T-cell (primary cell): ENCODE measurements at regions not wholly inside any gene's neighbourhood (a gene's known extent, or its start where the extent isn't known, plus 50 kb on each side); places are given as distances from the start of the nearest gene placed in this dataset.
"Not testable (repeated sequence)": the region's sequence is repeated elsewhere in the genome, so short reads cannot be mapped to it uniquely, and the experiment has no call there.

Experiments
- ATAC-seq, 4 experiments: fragments of 200-7000 bp in 3 of 4; fragments of 150-1000 bp in 1 of 4; cut with Tn5 transposase; replicated peaks in 1 of 4; 1 replicate in 3 of 4; 2 replicates in 1 of 4; pipeline ENCODE4 v1.10.0; 2021; ENCODE audit warnings: moderate library complexity in 3 of 4, mild to moderate bottlenecking in 2 of 4, moderate number of reproducible peaks in 1 of 4
- CTCF ChIA-PET, 2 donors: fragments of 300-600 bp; sonication (Branson Sonifier 250); formaldehyde crosslinking; loops; one replicate each; lab custom pipeline; 2022; ENCODE audit warnings: antibody characterized with exemption in 2 of 2; lab: Charles Lee
- POLR2A ChIA-PET, 2 donors: fragments of 300-600 bp; sonication (Branson Sonifier 250); formaldehyde crosslinking; loops; one replicate each; lab custom pipeline; 2022; ENCODE audit warnings: antibody characterized with exemption in 2 of 2; lab: Charles Lee
- DNase-seq, 35 experiments: peaks; one replicate each; pipeline versions ENCODE4 v3.0.0 to v3.0.0-alpha.2; 2013 to 2023
- H3K27ac ChIP-seq: one replicate; pipeline ENCODE4 v1.5.1; 2013; ENCODE audit warnings: low read length
- H3K27me3 ChIP-seq, 2 experiments: replicated peaks in 1 of 2; 1 replicate in 1 of 2; 2 replicates in 1 of 2; pipeline versions ENCODE4 v1.6.1 to v1.7.0; 2013; ENCODE audit warnings: low read length in 1 of 2, mixed read lengths in 1 of 2; ENCODE audit not compliant: control insufficient read depth in 2 of 2, insufficient read depth in 2 of 2; ENCODE audit errors: extremely low read depth in 1 of 2
- H3K36me3 ChIP-seq, 2 donors: 1 replicate in 1 of 2; 2 replicates in 1 of 2; pipeline versions ENCODE4 v1.6.1 to v1.7.0; 2013; ENCODE audit warnings: low read length in 1 of 2; ENCODE audit not compliant: control insufficient read depth in 2 of 2, insufficient read depth in 1 of 2; ENCODE audit errors: extremely low read depth in 1 of 2
- H3K4me1 ChIP-seq, 2 experiments: 1 replicate in 1 of 2; 2 replicates in 1 of 2; pipeline versions ENCODE4 v1.6.1 to v1.7.0; 2013; ENCODE audit warnings: low read length in 2 of 2, mixed read lengths in 1 of 2; ENCODE audit not compliant: insufficient read depth in 2 of 2, control insufficient read depth in 1 of 2; ENCODE audit errors: extremely low read depth in 1 of 2
- H3K4me3 ChIP-seq, 2 donors: 1 replicate in 1 of 2; 2 replicates in 1 of 2; pipeline versions ENCODE4 v1.5.1 to v1.7.0; 2013; ENCODE audit warnings: mild to moderate bottlenecking in 2 of 2, low read length in 1 of 2, moderate library complexity in 1 of 2; ENCODE audit not compliant: control insufficient read depth in 1 of 2; ENCODE audit errors: extremely low read depth in 1 of 2
- H3K9me3 ChIP-seq: 2 replicates; pipeline ENCODE4 v1.7.0; 2013
- H3K27ac Mint-ChIP-seq, 2 donors: one replicate each; pipeline ENCODE4 v1.8.0; 2020 to 2021; ENCODE audit warnings: mild to moderate bottlenecking in 2 of 2, mixed read lengths in 2 of 2
- H3K27me3 Mint-ChIP-seq, 2 donors: one replicate each; pipeline ENCODE4 v1.8.0; 2021 to 2022; ENCODE audit warnings: mixed read lengths in 2 of 2
- H3K36me3 Mint-ChIP-seq: one replicate; pipeline ENCODE4 v1.8.0; 2021; ENCODE audit warnings: mixed read lengths
- H3K4me1 Mint-ChIP-seq, 3 donors: one replicate each; pipeline ENCODE4 v1.8.0; 2020 to 2022; ENCODE audit warnings: mixed read lengths in 3 of 3, mild to moderate bottlenecking in 1 of 3
- H3K4me3 Mint-ChIP-seq, 3 donors: one replicate each; pipeline ENCODE4 v1.8.0; 2020 to 2022; ENCODE audit warnings: mild to moderate bottlenecking in 3 of 3, mixed read lengths in 3 of 3, moderate library complexity in 3 of 3
- H3K9me3 Mint-ChIP-seq, 3 donors: one replicate each; pipeline ENCODE4 v1.8.0; 2020 to 2022; ENCODE audit warnings: mixed read lengths in 3 of 3
- WGBS: methylation state at CpG from one replicate; pipeline ENCODE4 v1.1.5; 2013; ENCODE audit warnings: missing lambda C conversion rate; ENCODE audit not compliant: insufficient coverage; 5-methylcytosine and 5-hydroxymethylcytosine counted together

GRCh38 chr14:105905456-105905855 lies 379.1 kb downstream of the TMEM121 start:
- no peak overlapping the region for H3K27ac ChIP-seq
- no peak overlapping the region for H3K4me3 ChIP-seq
- 62% methylated on average over 7 of the region's 11 CpGs for WGBS
- ChIA-PET POLR2A (no interaction called here), CTCF (no interaction called here)
- H3K9me3 Mint-ChIP-seq, result peaks cover 0 to 7% (median 0%) of the 10 kb centered on the region in 3 donors
- no peaks in the 10 kb centered on the region for H3K36me3 ChIP-seq
- H3K4me1 Mint-ChIP-seq, result peaks cover 0 to 4% (median 2%) of the 10 kb centered on the region in 3 donors
- no peaks in the 10 kb centered on the region for H3K36me3 Mint-ChIP-seq
- H3K4me3 Mint-ChIP-seq, result no peak overlapping the region
- peaks cover 0 to 78% of the 10 kb centered on the region in 2 experiments for H3K27me3 ChIP-seq
- peaks cover 5 to 52% of the 10 kb centered on the region in 2 donors for H3K27me3 Mint-ChIP-seq
- no peak overlapping the region for H3K27ac Mint-ChIP-seq
- DNase-seq (no peak), ATAC-seq (no peak)
- no peaks in the 10 kb centered on the region for H3K9me3 ChIP-seq
- H3K4me1 ChIP-seq, result peaks cover 0 to 8% of the 10 kb centered on the region in 2 experiments

DNA sequence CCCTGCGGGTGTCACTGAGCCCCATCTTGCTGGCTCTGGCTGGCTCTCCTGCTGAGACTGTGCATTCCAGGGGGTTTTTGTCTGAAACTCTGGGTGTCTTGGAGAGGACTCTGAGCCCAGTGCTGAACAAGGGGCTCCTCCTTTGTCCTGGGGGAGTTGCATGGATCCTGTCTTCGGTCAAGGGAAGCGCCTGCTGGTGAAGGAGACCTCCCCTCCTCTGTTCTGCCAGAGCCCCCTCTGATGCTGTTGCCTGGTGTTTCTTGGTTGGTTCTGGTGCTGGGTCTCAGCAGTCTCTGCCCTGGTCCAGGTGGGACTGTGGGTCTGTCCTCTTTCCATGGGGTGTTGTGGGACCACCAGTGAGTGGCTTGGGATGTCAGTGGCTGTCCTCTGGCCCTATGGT lies 380.9 kb downstream of the TMEM121 start:
- ATAC-seq, result no peak
- no peak overlapping the region for H3K4me3 Mint-ChIP-seq

DNA sequence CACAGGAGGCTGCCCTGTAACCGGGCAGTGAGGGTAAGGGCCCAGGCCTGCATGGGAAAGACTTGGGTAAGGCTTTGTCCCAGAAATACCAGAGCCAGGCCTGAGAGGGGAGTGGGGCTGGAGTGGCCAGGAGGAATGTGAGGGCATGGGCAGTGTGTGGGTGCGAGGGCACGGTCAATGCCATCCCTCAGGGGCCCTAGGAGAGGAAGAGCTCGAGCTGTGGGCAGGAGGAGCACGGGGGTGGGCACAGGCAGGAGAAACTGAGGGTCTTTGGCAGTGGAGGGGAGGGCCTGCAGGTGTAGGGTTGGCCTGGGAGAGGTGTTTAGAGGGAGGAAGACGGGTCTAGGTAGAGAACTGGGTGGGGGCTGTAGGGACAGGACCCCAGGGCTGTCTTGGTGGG lies 381.6 kb downstream of the TMEM121 start:
- Histone ChIP-seq H3K27me3 (peaks cover 0 to 67% of the 10 kb centered on the region in 2 experiments), H3K4me3 (no peak overlapping the region), H3K36me3 (no peaks in the 10 kb centered on the region), H3K4me1 (peaks cover 0 to 8% of the 10 kb centered on the region in 2 experiments), H3K9me3 (no peaks in the 10 kb centered on the region), H3K27ac (no peak overlapping the region)
- Mint-ChIP-seq H3K4me3 (no peak overlapping the region), H3K36me3 (no peaks in the 10 kb centered on the region), H3K27ac (no peak overlapping the region), H3K27me3 (peaks cover 5 to 48% of the 10 kb centered on the region in 2 donors), H3K4me1 (peaks cover 0 to 4% (median 2%) of the 10 kb centered on the region in 3 donors), H3K9me3 (peaks cover 0 to 7% (median 0%) of the 10 kb centered on the region in 3 donors)
- CTCF ChIA-PET, result no interaction called here
- ATAC-seq (no peak), DNase-seq (no peak)
- 49% methylated on average over 6 of the region's 6 CpGs for WGBS
- POLR2A ChIA-PET, result no interaction called here

More for the DNA sequence above, 380.9 kb downstream of the TMEM121 start:
- no CpG with 5 or more reads among the region's 3 CpGs for WGBS
- H3K9me3 ChIP-seq, result no peaks in the 10 kb centered on the region
- Mint-ChIP-seq H3K27me3 (peaks cover 5 to 46% of the 10 kb centered on the region in 2 donors), H3K9me3 (peaks cover 0 to 7% (median 0%) of the 10 kb centered on the region in 3 donors), H3K27ac (no peak overlapping the region), H3K36me3 (no peaks in the 10 kb centered on the region), H3K4me1 (peaks cover 0 to 4% (median 2%) of the 10 kb centered on the region in 3 donors)
- H3K27me3 ChIP-seq, result peaks cover 0 to 72% of the 10 kb centered on the region in 2 experiments
- no peak overlapping the region for H3K4me3 ChIP-seq
- no peaks in the 10 kb centered on the region for H3K36me3 ChIP-seq
- H3K4me1 ChIP-seq, result peaks cover 0 to 8% of the 10 kb centered on the region in 2 experiments
- ChIA-PET CTCF (no interaction called here), POLR2A (no interaction called here)
- no peak for DNase-seq
- H3K27ac ChIP-seq, result no peak overlapping the region

GRCh38 chr14:105908481-105908911 lies 382.1 kb downstream of the TMEM121 start:
- Mint-ChIP-seq H3K27ac (no peak overlapping the region), H3K4me3 (no peak overlapping the region), H3K4me1 (peaks cover 0 to 4% (median 2%) of the 10 kb centered on the region in 3 donors), H3K27me3 (peaks cover 4 to 43% of the 10 kb centered on the region in 2 donors), H3K36me3 (no peaks in the 10 kb centered on the region), H3K9me3 (peaks cover 0 to 7% (median 0%) of the 10 kb centered on the region in 3 donors)
- POLR2A ChIA-PET, result no interaction called here
- peaks cover 0 to 62% of the 10 kb centered on the region in 2 experiments for H3K27me3 ChIP-seq
- H3K27ac ChIP-seq, result no peak overlapping the region
- peak in 3 of 35 experiments; percentile 4 to 20 (median 8) for DNase-seq
- no peaks in the 10 kb centered on the region for H3K36me3 ChIP-seq
- H3K4me1 ChIP-seq, result peaks cover 0 to 8% of the 10 kb centered on the region in 2 experiments
- 0% methylated on average over 5 of the region's 9 CpGs for WGBS
- H3K4me3 ChIP-seq, result no peak overlapping the region
- peak in 1 of 4 experiments; percentile 52 for ATAC-seq
- CTCF ChIA-PET, result no interaction called here
- H3K9me3 ChIP-seq, result no peaks in the 10 kb centered on the region

GRCh38 chr14:105909046-105909827 lies 382.9 kb downstream of the TMEM121 start:
- POLR2A ChIA-PET, result no interaction called here
- no peaks in the 10 kb centered on the region for H3K9me3 ChIP-seq
- H3K9me3 Mint-ChIP-seq, result peaks cover 0 to 7% (median 0%) of the 10 kb centered on the region in 3 donors
- no peak overlapping the region for H3K4me3 Mint-ChIP-seq
- WGBS, result 52% methylated on average over 12 of the region's 14 CpGs
- no peaks in the 10 kb centered on the region for H3K36me3 Mint-ChIP-seq
- no peak for ATAC-seq
- H3K4me1 Mint-ChIP-seq, result peaks cover 0 to 4% (median 2%) of the 10 kb centered on the region in 3 donors
- DNase-seq, result no peak
- no peak overlapping the region for H3K4me3 ChIP-seq
- peaks cover 0 to 39% of the 10 kb centered on the region in 2 donors for H3K27me3 Mint-ChIP-seq
- no peak overlapping the region for H3K27ac ChIP-seq
- CTCF ChIA-PET, result no interaction called here
- H3K27ac Mint-ChIP-seq, result no peak overlapping the region
- H3K36me3 ChIP-seq, result no peaks in the 10 kb centered on the region
- peaks cover 0 to 8% of the 10 kb centered on the region in 2 experiments for H3K4me1 ChIP-seq
- H3K27me3 ChIP-seq, result peaks cover 0 to 56% of the 10 kb centered on the region in 2 experiments

GRCh38 chr14:105909828-105910120 lies 383.4 kb downstream of the TMEM121 start:
- H3K36me3 ChIP-seq, H3K9me3 Mint-ChIP-seq, H3K4me3 ChIP-seq, CTCF ChIA-PET, H3K27ac ChIP-seq, H3K36me3 Mint-ChIP-seq, H3K4me1 Mint-ChIP-seq, H3K9me3 ChIP-seq, ATAC-seq, H3K4me1 ChIP-seq, H3K27ac Mint-ChIP-seq, H3K4me3 Mint-ChIP-seq, DNase-seq, POLR2A ChIA-PET: not testable (repeated sequence)
- H3K27me3 ChIP-seq, result peaks cover 0 to 51% of the 10 kb centered on the region in 2 experiments
- H3K27me3 Mint-ChIP-seq, result peaks cover 0 to 39% of the 10 kb centered on the region in 2 donors
- WGBS, result 37% methylated on average over 4 of the region's 14 CpGs
